Tibial artery (tissue), 4 donors: ENCODE measurements at regions not wholly inside any gene's neighbourhood (a gene's known extent, or its start where the extent isn't known, plus 50 kb on each side); places are given as distances from the start of the nearest gene placed in this dataset.

ENCODE experiments used
- DNase-seq, 2 donors: peaks; one replicate each; pipeline ENCODE4 v3.0.0-alpha.2; 2019
- H3K27ac ChIP-seq, 2 donors: fragments of 200-600 bp; sonication (generic) in 1 of 2; 1 replicate in 1 of 2; 2 replicates in 1 of 2; pipeline ENCODE4 v1.5.1; 2018 to 2019; ENCODE audit warnings: mild to moderate bottlenecking in 1 of 2
- H3K27me3 ChIP-seq, 2 donors: fragments of 200-600 bp; sonication (generic) in 1 of 2; one replicate each; pipeline versions ENCODE4 v1.5.1 to v1.6.0; 2016 to 2019
- H3K36me3 ChIP-seq, 3 donors: fragments of 200-600 bp; sonication (generic) in 2 of 3; one replicate each; pipeline ENCODE4 v1.5.1; 2016 to 2019; ENCODE audit warnings: mild to moderate bottlenecking in 2 of 3
- H3K4me1 ChIP-seq, 4 donors: fragments of 200-600 bp; sonication (generic) in 2 of 4; 1 replicate in 3 of 4; 2 replicates in 1 of 4; pipeline ENCODE4 v1.5.1; 2016 to 2019
- H3K4me3 ChIP-seq, 2 donors: fragments of 200-600 bp; sonication (generic) in 1 of 2; 1 replicate in 1 of 2; 2 replicates in 1 of 2; pipeline ENCODE4 v1.5.1; 2018 to 2019; ENCODE audit warnings: mild to moderate bottlenecking in 2 of 2
- H3K9me3 ChIP-seq, 3 donors: fragments of 200-600 bp; sonication (generic) in 1 of 3; one replicate each; pipeline ENCODE4 v1.5.1; 2016 to 2019
- CTCF ChIP-seq, 2 experiments: fragments of 200-600 bp in 1 of 2; fragments of 450-650 bp in 1 of 2; IDR thresholded peaks; one replicate each; pipeline ENCODE4 v1.5.1; 2017 to 2019; ENCODE audit warnings: antibody characterized with exemption in 2 of 2, mild to moderate bottlenecking in 1 of 2, moderate library complexity in 1 of 2
- intact Hi-C: fragments of 100-400 bp; cut with DNase I; formaldehyde crosslinking; loops from one replicate; pipeline ENCODE4 v1.15.0; 2023; ENCODE audit warnings: low total_unique reads

DNA sequence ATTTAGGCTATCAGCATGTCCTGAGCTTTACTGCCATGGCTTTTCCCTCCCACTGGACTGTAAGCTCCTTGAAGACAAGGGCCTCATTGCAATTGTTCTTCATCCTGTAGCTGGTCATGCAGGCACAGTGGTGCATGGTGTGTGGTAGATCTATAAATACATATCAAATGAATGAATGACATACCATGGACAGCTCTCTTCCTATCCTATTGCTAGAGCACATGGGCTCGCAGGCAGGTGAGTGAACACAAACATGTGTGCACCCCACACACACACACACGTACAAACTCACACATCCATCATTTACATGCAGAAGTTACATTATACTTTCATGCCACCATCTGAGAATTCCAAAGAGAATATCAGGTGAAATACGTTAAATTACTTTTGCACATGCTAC, 172.9 kb upstream of the RUNX1 start:
- Histone ChIP-seq H3K27me3 (no peaks in the 10 kb centered on the region), H3K4me1 (peaks cover 0 to 6% (median 0%) of the 10 kb centered on the region in 4 donors), H3K36me3 (no peaks in the 10 kb centered on the region), H3K27ac (no peak overlapping the region), H3K4me3 (no peak overlapping the region), H3K9me3 (no peaks in the 10 kb centered on the region)
- DNase-seq: no peak
- intact Hi-C loops: no loop called here
- no peak for TF ChIP-seq CTCF (IDR thresholded peaks at IDR 0.05)

GRCh38 chr21:35220301-35220700, 171.2 kb upstream of the RUNX1 start:
- Histone ChIP-seq H3K9me3 (no peaks in the 10 kb centered on the region), H3K4me3 (no peak overlapping the region), H3K4me1 (no peaks in the 10 kb centered on the region), H3K36me3 (no peaks in the 10 kb centered on the region), H3K27me3 (no peaks in the 10 kb centered on the region), H3K27ac (no peak overlapping the region)
- TF ChIP-seq CTCF (IDR thresholded peaks at IDR 0.05): no peak
- intact Hi-C loops: no loop called here
- DNase-seq: no peak

DNA sequence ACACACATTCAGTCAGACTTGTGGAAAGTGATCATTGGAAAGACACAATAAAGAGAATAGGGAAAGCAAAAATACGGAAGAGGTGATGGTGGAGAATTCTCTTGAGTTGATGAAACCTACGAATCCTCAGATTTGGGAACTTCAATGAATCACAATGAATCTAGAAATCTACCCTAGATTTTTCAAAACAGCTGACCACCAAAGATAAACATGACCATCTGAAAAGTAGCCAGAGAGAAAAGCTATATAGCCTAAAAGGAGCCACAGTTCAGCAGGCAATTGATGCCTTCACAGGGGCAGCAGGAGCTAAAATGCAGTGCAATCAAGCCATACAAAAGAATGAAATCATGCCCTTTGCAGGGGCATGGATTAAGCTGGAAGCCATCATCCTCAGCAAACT, 170.6 kb upstream of the RUNX1 start:
- H3K4me3 ChIP-seq: no peak overlapping the region
- no peak for TF ChIP-seq CTCF (IDR thresholded peaks at IDR 0.05)
- DNase-seq: no peak
- no peak overlapping the region for H3K27ac ChIP-seq
- H3K4me1 ChIP-seq: no peaks in the 10 kb centered on the region
- no peaks in the 10 kb centered on the region for H3K27me3 ChIP-seq
- no peaks in the 10 kb centered on the region for H3K36me3 ChIP-seq
- H3K9me3 ChIP-seq: no peaks in the 10 kb centered on the region
- intact Hi-C loops: no loop called here

DNA sequence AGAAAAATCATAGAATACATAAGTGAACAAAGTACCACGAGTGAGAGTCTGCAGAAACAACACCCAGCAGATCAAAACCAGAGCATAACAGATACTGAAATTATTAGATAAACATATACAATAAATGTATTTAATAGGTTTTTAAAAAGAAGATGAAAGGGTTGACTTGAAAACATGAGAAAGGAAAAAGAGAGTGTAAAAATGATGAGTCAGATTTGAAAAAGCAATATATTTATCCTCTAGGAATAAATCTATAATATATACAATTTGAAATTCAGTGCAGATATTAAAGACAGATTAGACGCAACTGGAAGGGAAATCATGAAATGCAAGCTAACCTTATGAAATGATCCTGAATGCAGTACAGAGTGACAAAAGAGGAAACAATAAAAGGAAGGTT, 170.2 kb upstream of the RUNX1 start:
- no peaks in the 10 kb centered on the region for H3K27me3 ChIP-seq
- no peak overlapping the region for H3K27ac ChIP-seq
- H3K9me3 ChIP-seq: no peaks in the 10 kb centered on the region
- H3K4me1 ChIP-seq: no peaks in the 10 kb centered on the region
- H3K4me3 ChIP-seq: no peak overlapping the region
- TF ChIP-seq CTCF (IDR thresholded peaks at IDR 0.05): no peak
- H3K36me3 ChIP-seq: no peaks in the 10 kb centered on the region
- DNase-seq: no peak
- intact Hi-C loops: no loop called here

GRCh38 chr21:35217504-35218060, 168.5 kb upstream of the RUNX1 start:
- no peak for DNase-seq
- no peak for TF ChIP-seq CTCF (IDR thresholded peaks at IDR 0.05)
- Histone ChIP-seq H3K36me3 (no peaks in the 10 kb centered on the region), H3K9me3 (no peaks in the 10 kb centered on the region), H3K27me3 (no peaks in the 10 kb centered on the region), H3K4me1 (no peaks in the 10 kb centered on the region), H3K27ac (no peak overlapping the region), H3K4me3 (no peak overlapping the region)
- intact Hi-C loops: no loop called here

DNA sequence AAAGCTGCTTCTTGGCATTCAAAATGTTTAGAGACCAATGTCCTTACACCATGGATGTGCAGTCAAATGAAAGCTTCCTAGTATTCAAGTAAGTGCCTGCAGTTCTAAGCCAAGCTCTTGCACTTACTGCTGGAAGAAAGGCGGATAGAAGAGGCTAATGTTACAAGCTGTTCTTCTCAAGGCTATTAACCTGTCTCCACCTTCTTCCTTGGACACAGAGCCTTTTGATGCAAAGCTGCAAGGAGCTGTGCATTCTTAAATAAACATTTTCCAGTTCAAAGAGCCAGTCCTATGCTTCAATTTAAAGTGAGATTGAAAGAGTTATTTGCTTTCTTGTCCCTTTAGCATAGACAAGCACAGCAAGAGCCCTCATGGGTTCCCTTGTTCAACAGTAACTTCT, 167.9 kb upstream of the RUNX1 start:
- H3K9me3 ChIP-seq: no peaks in the 10 kb centered on the region
- no peak for DNase-seq
- H3K27me3 ChIP-seq: no peaks in the 10 kb centered on the region
- no peak overlapping the region for H3K27ac ChIP-seq
- no peak overlapping the region for H3K4me3 ChIP-seq
- H3K36me3 ChIP-seq: no peaks in the 10 kb centered on the region
- TF ChIP-seq CTCF (IDR thresholded peaks at IDR 0.05): no peak
- no peaks in the 10 kb centered on the region for H3K4me1 ChIP-seq
- intact Hi-C loops: no loop called here
